ENCODE measurements at regions not wholly inside any gene's neighbourhood (a gene's known extent, or its start where the extent isn't known, plus 50 kb on each side); places are given as distances from the start of the nearest gene placed in this dataset.

DNA sequence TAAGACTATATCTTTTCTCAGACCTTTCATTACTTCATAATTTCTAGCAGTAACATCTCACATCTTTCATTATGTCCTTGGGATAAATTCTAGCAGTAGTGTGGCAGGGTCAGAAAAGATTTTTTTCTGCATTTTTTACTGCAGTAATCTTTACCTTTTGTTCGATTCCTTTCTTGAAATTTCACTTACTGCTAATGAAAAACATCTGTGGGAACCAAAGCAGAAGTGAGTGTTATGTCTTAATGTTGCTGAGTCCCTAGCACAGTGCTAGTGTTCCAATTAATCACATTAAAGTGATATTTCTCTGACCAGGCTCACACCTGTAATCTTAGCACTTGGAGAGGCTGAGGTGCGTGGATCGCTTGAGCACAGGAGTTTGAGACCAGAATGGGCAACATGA, 123.6 kb downstream of the EHF start:
- Histone ChIP-seq H3K4me3 (no peak overlapping the region), H3K9me3 (no peaks in the 10 kb centered on the region), H3K27ac (no peak overlapping the region), H3K4me1 (no peaks in the 10 kb centered on the region), H3K27me3 (no peaks in the 10 kb centered on the region), H3K36me3 (no peaks in the 10 kb centered on the region)
- ATAC-seq (no peak), DNase-seq (no peak)
- intact Hi-C loops (cut with DNase I): no loop called here
- TF ChIP-seq, protein P1, sequence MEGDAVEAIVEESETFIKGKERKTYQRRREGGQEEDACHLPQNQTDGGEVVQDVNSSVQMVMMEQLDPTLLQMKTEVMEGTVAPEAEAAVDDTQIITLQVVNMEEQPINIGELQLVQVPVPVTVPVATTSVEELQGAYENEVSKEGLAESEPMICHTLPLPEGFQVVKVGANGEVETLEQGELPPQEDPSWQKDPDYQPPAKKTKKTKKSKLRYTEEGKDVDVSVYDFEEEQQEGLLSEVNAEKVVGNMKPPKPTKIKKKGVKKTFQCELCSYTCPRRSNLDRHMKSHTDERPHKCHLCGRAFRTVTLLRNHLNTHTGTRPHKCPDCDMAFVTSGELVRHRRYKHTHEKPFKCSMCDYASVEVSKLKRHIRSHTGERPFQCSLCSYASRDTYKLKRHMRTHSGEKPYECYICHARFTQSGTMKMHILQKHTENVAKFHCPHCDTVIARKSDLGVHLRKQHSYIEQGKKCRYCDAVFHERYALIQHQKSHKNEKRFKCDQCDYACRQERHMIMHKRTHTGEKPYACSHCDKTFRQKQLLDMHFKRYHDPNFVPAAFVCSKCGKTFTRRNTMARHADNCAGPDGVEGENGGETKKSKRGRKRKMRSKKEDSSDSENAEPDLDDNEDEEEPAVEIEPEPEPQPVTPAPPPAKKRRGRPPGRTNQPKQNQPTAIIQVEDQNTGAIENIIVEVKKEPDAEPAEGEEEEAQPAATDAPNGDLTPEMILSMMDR (IDR thresholded peaks at IDR 0.05): no peak
- TF ChIP-seq POLR2A (IDR thresholded peaks at IDR 0.05): no peak
- 82 to 92% (median 89%) methylated on average over 3 of the region's 3 CpGs for WGBS, 4 donors

DNA sequence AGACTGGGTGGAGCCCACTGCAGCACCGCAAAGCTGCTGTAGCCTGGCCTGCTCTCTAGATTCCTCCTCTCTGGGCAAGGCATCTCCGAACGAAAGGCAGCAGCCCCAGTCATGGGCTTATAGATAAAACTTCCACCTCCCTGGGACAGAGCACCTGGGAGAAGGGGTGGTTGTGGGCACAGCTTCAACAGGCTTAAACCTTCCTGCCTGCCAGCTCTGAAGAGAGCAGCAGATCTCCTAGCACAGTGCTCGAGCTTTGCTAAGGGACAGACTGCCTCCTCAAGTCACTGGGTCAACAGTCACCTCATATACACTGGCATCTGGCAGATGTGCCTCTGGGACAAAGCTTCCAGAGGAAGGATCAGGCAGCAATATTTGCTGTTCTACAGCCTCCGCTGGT, 117.3 kb downstream of the EHF start:
- no peak for DNase-seq
- Histone ChIP-seq H3K4me1 (no peaks in the 10 kb centered on the region), H3K9me3 (peaks cover 0 to 6% (median 0%) of the 10 kb centered on the region in 12 donors), H3K27ac (no peak overlapping the region), H3K4me3 (no peak overlapping the region), H3K36me3 (no peaks in the 10 kb centered on the region), H3K27me3 (peaks cover 0 to 4% (median 0%) of the 10 kb centered on the region in 9 donors)
- no peak for ATAC-seq
- WGBS, 4 donors: 79 to 85% (median 81%) methylated on average over 5 of the region's 5 CpGs
- intact Hi-C loops (cut with DNase I): no loop called here
- no peak for TF ChIP-seq POLR2A (IDR thresholded peaks at IDR 0.05)
- TF ChIP-seq, protein P1 (IDR thresholded peaks at IDR 0.05): no peak

GRCh38 chr11:34732831-34733230, 111.9 kb downstream of the EHF start:
- intact Hi-C loops (cut with DNase I): no loop called here
- ATAC-seq (no peak), DNase-seq (no peak)
- H3K27ac ChIP-seq: no peak overlapping the region
- H3K36me3 ChIP-seq: no peaks in the 10 kb centered on the region
- no peaks in the 10 kb centered on the region for H3K4me1 ChIP-seq
- peaks cover 0 to 4% (median 0%) of the 10 kb centered on the region in 9 donors for H3K27me3 ChIP-seq
- H3K9me3 ChIP-seq: no peaks in the 10 kb centered on the region
- no peak overlapping the region for H3K4me3 ChIP-seq
- 38 to 44% (median 41%) methylated on average over 1 of the region's 1 CpG for WGBS, 4 donors
- TF ChIP-seq, protein P1 (IDR thresholded peaks at IDR 0.05): no peak
- TF ChIP-seq POLR2A (IDR thresholded peaks at IDR 0.05): no peak

DNA sequence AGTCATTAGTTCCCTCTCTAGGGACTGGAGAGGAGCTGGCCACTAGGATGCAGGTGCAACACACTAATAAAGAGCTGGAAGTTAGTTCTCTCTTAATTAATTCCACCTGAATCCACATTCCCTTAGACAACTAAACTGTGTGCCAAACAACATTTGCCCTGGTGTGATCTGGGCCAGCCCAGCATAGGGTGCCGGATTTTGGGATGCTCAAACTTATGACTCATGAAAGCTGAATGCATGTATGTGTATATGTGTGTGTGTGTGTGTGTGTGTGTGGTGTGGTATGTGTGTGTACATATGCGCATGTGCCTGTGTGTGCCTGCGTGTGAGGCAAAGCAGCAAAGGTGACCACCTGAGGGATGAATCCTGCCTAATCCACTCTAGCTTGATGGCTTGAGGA, 110.7 kb downstream of the EHF start:
- DNase-seq (no peak), ATAC-seq (no peak)
- Histone ChIP-seq H3K4me1 (no peaks in the 10 kb centered on the region), H3K27ac (no peak overlapping the region), H3K4me3 (no peak overlapping the region), H3K9me3 (no peaks in the 10 kb centered on the region), H3K36me3 (no peaks in the 10 kb centered on the region), H3K27me3 (peaks cover 0 to 4% (median 0%) of the 10 kb centered on the region in 9 donors)
- 87 to 93% (median 92%) methylated on average over 3 of the region's 3 CpGs for WGBS, 4 donors
- no peak for TF ChIP-seq POLR2A (IDR thresholded peaks at IDR 0.05)
- TF ChIP-seq, protein P1 (IDR thresholded peaks at IDR 0.05): no peak
- intact Hi-C loops (cut with DNase I): no loop called here

All from heart left ventricle (tissue), 16 donors.